ENCODE measurements at regions not wholly inside any gene's neighbourhood (a gene's known extent, or its start where the extent isn't known, plus 50 kb on each side); places are given as distances from the start of the nearest gene placed in this dataset.

GRCh38 chr2:155727187-155727895 is 605.2 kb downstream of the NR4A2 start:
- H3K4me3 ChIP-seq (ENCODE audit: low read depth, low read length): no peak overlapping the region
- no peak for TF ChIP-seq CTCF (IDR thresholded peaks at IDR 0.05; ENCODE audit: low read depth, low read length, missing control alignments)
- in situ Hi-C loops (cut with HindIII; ENCODE audit: low sequenced_read_pairs): no loop called here
- no peak for DNase-seq (ENCODE audit: low read depth)

GRCh38 chr2:155722290-155722689 is 610.2 kb downstream of the NR4A2 start:
- in situ Hi-C loops (cut with HindIII; ENCODE audit: low sequenced_read_pairs): no loop called here
- H3K4me3 ChIP-seq (ENCODE audit: low read depth, low read length): no peak overlapping the region
- TF ChIP-seq CTCF (IDR thresholded peaks at IDR 0.05; ENCODE audit: low read depth, low read length, missing control alignments): no peak
- DNase-seq (ENCODE audit: low read depth): no peak

- no peak for DNase-seq (ENCODE audit: low read depth)
- H3K4me3 ChIP-seq (ENCODE audit: low read depth, low read length): no peak overlapping the region
- TF ChIP-seq CTCF (IDR thresholded peaks at IDR 0.05; ENCODE audit: low read depth, low read length, missing control alignments): no peak
- in situ Hi-C loops (cut with HindIII; ENCODE audit: low sequenced_read_pairs): no loop called here
These were observed 616.8 kb downstream of the NR4A2 start for GRCh38 chr2:155715705-155716104.

GRCh38 chr2:155714983-155715382 is 617.5 kb downstream of the NR4A2 start:
- no peak overlapping the region for H3K4me3 ChIP-seq (ENCODE audit: low read depth, low read length)
- no peak for DNase-seq (ENCODE audit: low read depth)
- in situ Hi-C loops (cut with HindIII; ENCODE audit: low sequenced_read_pairs): no loop called here
- TF ChIP-seq CTCF (IDR thresholded peaks at IDR 0.05; ENCODE audit: low read depth, low read length, missing control alignments): no peak

- no peak for TF ChIP-seq CTCF (IDR thresholded peaks at IDR 0.05; ENCODE audit: low read depth, low read length, missing control alignments)
- H3K4me3 ChIP-seq (ENCODE audit: low read depth, low read length): no peak overlapping the region
- in situ Hi-C loops (cut with HindIII; ENCODE audit: low sequenced_read_pairs): no loop called here
- no peak for DNase-seq (ENCODE audit: low read depth)
These were observed 624.5 kb downstream of the NR4A2 start for GRCh38 chr2:155708071-155708470.

GRCh38 chr2:155703917-155704316 is 628.6 kb downstream of the NR4A2 start:
- in situ Hi-C loops (cut with HindIII; ENCODE audit: low sequenced_read_pairs): no loop called here
- H3K4me3 ChIP-seq (ENCODE audit: low read depth, low read length): no peak overlapping the region
- no peak for TF ChIP-seq CTCF (IDR thresholded peaks at IDR 0.05; ENCODE audit: low read depth, low read length, missing control alignments)
- DNase-seq (ENCODE audit: low read depth): no peak

Measured in astrocyte of the cerebellum (primary cell).